ENCODE measurements at regions not wholly inside any gene's neighbourhood (a gene's known extent, or its start where the extent isn't known, plus 50 kb on each side); places are given as distances from the start of the nearest gene placed in this dataset.
"Not testable (repeated sequence)": the region's sequence is repeated elsewhere in the genome, so short reads cannot be mapped to it uniquely, and the experiment has no call there.

DNA sequence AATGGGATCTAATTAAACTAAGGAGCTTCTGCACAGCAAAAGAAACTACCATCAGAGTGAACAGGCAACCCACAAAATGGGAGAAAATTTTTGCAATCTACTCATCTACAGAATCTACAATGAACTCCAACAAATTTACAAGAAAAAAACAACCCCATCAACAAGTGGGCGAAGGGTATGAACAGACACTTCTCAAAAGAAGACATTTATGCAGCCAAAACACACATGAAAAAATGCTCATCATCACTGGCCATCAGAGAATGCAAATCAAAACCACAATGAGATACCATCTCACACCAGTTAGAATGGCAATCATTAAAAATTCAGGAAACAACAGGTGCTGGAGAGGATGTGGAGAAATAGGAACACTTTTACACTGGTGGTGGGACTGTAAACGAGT, 55.6 kb upstream of the MAN1A1 start:
- not testable (repeated sequence) for H3K27ac ChIP-seq (ENCODE audit: low read length); DNase-seq; H3K36me3 ChIP-seq (ENCODE audit: control insufficient read depth, insufficient read depth, low read length); H3K9me3 ChIP-seq (replicated peaks; ENCODE audit: control insufficient read depth, low read depth, low read length); H3K27me3 ChIP-seq (ENCODE audit: control insufficient read depth, insufficient read depth, low read length); H3K4me3 ChIP-seq (ENCODE audit: low read length); H3K4me1 ChIP-seq (ENCODE audit: control insufficient read depth, insufficient read depth, low read length)
- whole genome bisulfite sequencing (ENCODE audit: insufficient coverage) = no CpG with 5 or more reads among the region's 2 CpGs
